Gastrocnemius medialis (tissue), 4 donors: ENCODE measurements at regions not wholly inside any gene's neighbourhood (a gene's known extent, or its start where the extent isn't known, plus 50 kb on each side); places are given as distances from the start of the nearest gene placed in this dataset.

Source experiments
- ATAC-seq, 2 donors: fragments of 150-250 bp; one replicate each; pipeline ENCODE4 v1.9.1; 2016
- DNase-seq, 2 donors: peaks; one replicate each; pipeline ENCODE4 v3.0.0-alpha.2; 2019
- H3K27ac ChIP-seq, 4 donors: fragments of 200-600 bp; sonication (generic); 1 replicate in 1 of 4; 2 replicates in 3 of 4; pipeline ENCODE4 v1.5.1; 2016 to 2018; ENCODE audit warnings: mild to moderate bottlenecking in 2 of 4, moderate library complexity in 1 of 4
- H3K27me3 ChIP-seq, 3 donors: fragments of 200-600 bp; sonication (generic) in 2 of 3; 1 replicate in 1 of 3; 2 replicates in 2 of 3; pipeline versions ENCODE4 v1.5.1 to v1.6.0; 2016 to 2019; ENCODE audit warnings: mild to moderate bottlenecking in 1 of 3, moderate library complexity in 1 of 3
- H3K36me3 ChIP-seq, 2 donors: fragments of 200-600 bp; sonication (generic) in 1 of 2; one replicate each; pipeline ENCODE4 v1.5.1; 2017 to 2018
- H3K4me1 ChIP-seq, 2 donors: fragments of 200-600 bp; sonication (generic) in 1 of 2; one replicate each; pipeline ENCODE4 v1.5.1; 2016 to 2017; ENCODE audit warnings: mild to moderate bottlenecking in 2 of 2
- H3K4me3 ChIP-seq, 4 donors: fragments of 200-600 bp; sonication (generic) in 3 of 4; 1 replicate in 1 of 4; 2 replicates in 3 of 4; pipeline ENCODE4 v1.5.1; 2016 to 2019; ENCODE audit warnings: mild to moderate bottlenecking in 2 of 4
- H3K9me3 ChIP-seq, 3 donors: fragments of 200-600 bp; sonication (generic) in 2 of 3; 1 replicate in 1 of 3; 2 replicates in 2 of 3; pipeline ENCODE4 v1.5.1; 2016 to 2019
- CTCF ChIP-seq, 5 experiments: fragments of 450-650 bp in 3 of 5; fragments of 200-600 bp in 2 of 5; sonication (generic) in 2 of 5; IDR thresholded peaks in 4 of 5; conservative IDR thresholded peaks in 1 of 5; 1 replicate in 4 of 5; 2 replicates in 1 of 5; pipeline ENCODE4 v1.5.1; 2016 to 2019; ENCODE audit warnings: antibody characterized with exemption in 5 of 5, mild to moderate bottlenecking in 3 of 5, moderate library complexity in 3 of 5
- POLR2A ChIP-seq, 2 donors: fragments of 450-650 bp; IDR thresholded peaks; one replicate each; pipeline ENCODE4 v1.6.1; 2017; ENCODE audit warnings: antibody characterized with exemption in 2 of 2, mild to moderate bottlenecking in 2 of 2, moderate library complexity in 2 of 2
- in situ Hi-C, 4 donors: fragments of 200-750 bp; cut with MboI; loops; one replicate each; pipeline versions ENCODE4 v1.15.0 to v1.8.0; 2017; ENCODE audit warnings: low sequenced_read_pairs in 4 of 4
- intact Hi-C: fragments of 100-400 bp; cut with DNase I; formaldehyde crosslinking; loops from one replicate; pipeline ENCODE4 v1.15.1; 2023; ENCODE audit warnings: low total_unique reads

- Histone ChIP-seq H3K36me3 (no peaks in the 10 kb centered on the region), H3K27me3 (no peaks in the 10 kb centered on the region), H3K4me3 (no peak overlapping the region), H3K27ac (no peak overlapping the region), H3K4me1 (no peaks in the 10 kb centered on the region), H3K9me3 (no peaks in the 10 kb centered on the region)
- in situ Hi-C loops (no loop called here), intact Hi-C loops (no loop called here)
- TF ChIP-seq POLR2A (IDR thresholded peaks at IDR 0.05) (no peak), CTCF (IDR thresholded peaks at IDR 0.05 in 4 of 5, conservative IDR thresholded peaks at IDR 0.05 in 1 of 5) (no peak)
- no peak for DNase-seq
- ATAC-seq: no peak
Measured at GRCh38 chrX:6614506-6614905, 79.6 kb upstream of the VCX3A start.

- ATAC-seq (no peak), DNase-seq (no peak)
- Histone ChIP-seq H3K4me3 (no peak overlapping the region), H3K9me3 (no peaks in the 10 kb centered on the region), H3K27me3 (no peaks in the 10 kb centered on the region), H3K4me1 (no peaks in the 10 kb centered on the region), H3K27ac (no peak overlapping the region), H3K36me3 (no peaks in the 10 kb centered on the region)
- in situ Hi-C loops: no loop called here
- TF ChIP-seq POLR2A (IDR thresholded peaks at IDR 0.05) (no peak), CTCF (IDR thresholded peaks at IDR 0.05 in 4 of 5, conservative IDR thresholded peaks at IDR 0.05 in 1 of 5) (no peak)
- intact Hi-C loops: no loop called here
Measured at GRCh38 chrX:6599230-6599860, 64.4 kb upstream of the VCX3A start.
